ENCODE measurements at regions not wholly inside any gene's neighbourhood (a gene's known extent, or its start where the extent isn't known, plus 50 kb on each side); places are given as distances from the start of the nearest gene placed in this dataset.
"Not testable (repeated sequence)": the region's sequence is repeated elsewhere in the genome, so short reads cannot be mapped to it uniquely, and the experiment has no call there.

DNA sequence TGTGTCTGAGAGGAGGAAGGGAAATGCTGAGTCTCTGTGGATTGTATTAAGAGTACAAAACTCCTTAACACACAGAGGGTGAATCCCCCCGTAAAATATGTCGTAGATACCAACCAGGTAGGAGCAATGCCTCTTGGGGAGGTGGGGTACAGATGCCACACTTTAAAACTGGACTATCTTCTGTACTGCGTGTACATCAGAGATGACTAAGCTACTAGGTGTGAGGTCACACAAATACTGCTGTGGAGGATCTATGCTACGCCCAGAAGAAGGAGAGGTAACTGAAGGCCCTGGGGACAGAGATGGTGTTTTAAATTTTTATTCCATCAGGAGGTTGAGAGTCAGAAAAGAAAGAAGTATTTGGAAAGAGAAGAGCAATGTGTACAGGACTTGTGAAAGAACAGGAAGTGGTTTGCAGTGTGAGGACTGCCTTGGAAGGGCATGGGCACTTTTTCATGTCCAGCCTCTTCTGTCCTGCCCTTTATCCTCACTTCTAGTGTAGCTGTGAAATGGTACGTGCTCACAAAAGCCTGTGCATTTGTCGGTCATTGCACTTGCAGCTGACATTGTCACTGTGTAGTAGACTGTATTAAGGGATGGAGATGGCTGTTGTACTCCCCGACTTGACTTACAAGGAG, 287.8 kb upstream of the CHRM3 start:
- DNase-seq: no peak
- POLR2A ChIA-PET: no interaction called here
- H3K4me1 ChIP-seq: no peaks in the 10 kb centered on the region
- Mint-ChIP-seq H3K4me1 (ENCODE audit: low read depth, unreplicated experiment) (no peaks in the 10 kb centered on the region), H3K9me3 (ENCODE audit: unreplicated experiment) (no peaks in the 10 kb centered on the region), H3K27me3 (ENCODE audit: insufficient read depth, unreplicated experiment) (peaks cover 8% of the 10 kb centered on the region), H3K4me3 (ENCODE audit: unreplicated experiment) (no peak overlapping the region), H3K36me3 (ENCODE audit: insufficient read depth, unreplicated experiment) (no peaks in the 10 kb centered on the region), H3K27ac (ENCODE audit: unreplicated experiment) (no peak overlapping the region)
- TF ChIP-seq, protein P1, sequence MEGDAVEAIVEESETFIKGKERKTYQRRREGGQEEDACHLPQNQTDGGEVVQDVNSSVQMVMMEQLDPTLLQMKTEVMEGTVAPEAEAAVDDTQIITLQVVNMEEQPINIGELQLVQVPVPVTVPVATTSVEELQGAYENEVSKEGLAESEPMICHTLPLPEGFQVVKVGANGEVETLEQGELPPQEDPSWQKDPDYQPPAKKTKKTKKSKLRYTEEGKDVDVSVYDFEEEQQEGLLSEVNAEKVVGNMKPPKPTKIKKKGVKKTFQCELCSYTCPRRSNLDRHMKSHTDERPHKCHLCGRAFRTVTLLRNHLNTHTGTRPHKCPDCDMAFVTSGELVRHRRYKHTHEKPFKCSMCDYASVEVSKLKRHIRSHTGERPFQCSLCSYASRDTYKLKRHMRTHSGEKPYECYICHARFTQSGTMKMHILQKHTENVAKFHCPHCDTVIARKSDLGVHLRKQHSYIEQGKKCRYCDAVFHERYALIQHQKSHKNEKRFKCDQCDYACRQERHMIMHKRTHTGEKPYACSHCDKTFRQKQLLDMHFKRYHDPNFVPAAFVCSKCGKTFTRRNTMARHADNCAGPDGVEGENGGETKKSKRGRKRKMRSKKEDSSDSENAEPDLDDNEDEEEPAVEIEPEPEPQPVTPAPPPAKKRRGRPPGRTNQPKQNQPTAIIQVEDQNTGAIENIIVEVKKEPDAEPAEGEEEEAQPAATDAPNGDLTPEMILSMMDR (IDR thresholded peaks at IDR 0.05; ENCODE audit: insufficient read depth in 1 of 2, low read depth in 1 of 2, low read length in 1 of 2, severe bottlenecking in 1 of 2, unreplicated experiment in 1 of 2): no peak
- CTCF ChIA-PET: no interaction called here
- intact Hi-C loops (cut with micrococcal nuclease; ENCODE audit: unreplicated experiment): no loop called here
- no TSS peak for BruUV-seq (replicated peaks)
- H3K27me3 ChIP-seq (replicated peaks; ENCODE audit: control insufficient read depth, insufficient read depth, low read length): no peaks in the 10 kb centered on the region
- no peaks in the 10 kb centered on the region for H3K36me3 ChIP-seq (ENCODE audit: control insufficient read depth, insufficient read depth, low read length)
- H3K4me3 ChIP-seq (ENCODE audit: low read depth, low read length): no peak overlapping the region
- H3K9me3 ChIP-seq: no peaks in the 10 kb centered on the region

DNA sequence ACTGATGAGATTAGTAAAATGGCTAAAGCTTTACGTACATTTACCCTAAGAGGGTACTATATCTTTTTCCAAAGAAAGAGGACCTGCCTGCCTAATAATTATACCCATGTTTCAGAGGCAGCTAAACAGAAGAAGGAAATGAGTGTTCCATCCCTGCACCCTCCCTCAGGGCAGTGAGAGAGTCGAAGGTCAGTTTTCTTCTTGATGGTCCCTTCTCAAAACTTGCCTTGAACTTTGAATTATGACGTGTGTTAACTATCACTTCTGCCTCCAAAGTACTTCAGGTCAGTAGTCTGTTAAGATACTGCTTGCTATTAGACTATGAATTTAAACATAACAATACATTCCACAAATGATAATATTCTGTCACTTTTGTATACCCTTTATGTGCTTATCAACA, 294.8 kb upstream of the CHRM3 start:
- Mint-ChIP-seq H3K9me3 (ENCODE audit: unreplicated experiment) (no peaks in the 10 kb centered on the region), H3K4me3 (ENCODE audit: unreplicated experiment) (no peak overlapping the region), H3K4me1 (ENCODE audit: low read depth, unreplicated experiment) (no peaks in the 10 kb centered on the region), H3K27ac (ENCODE audit: unreplicated experiment) (no peak overlapping the region), H3K27me3 (ENCODE audit: insufficient read depth, unreplicated experiment) (no peaks in the 10 kb centered on the region), H3K36me3 (ENCODE audit: insufficient read depth, unreplicated experiment) (no peaks in the 10 kb centered on the region)
- Histone ChIP-seq H3K4me1 (0 out of 2 replicates have a peak, but pooled peaks cover 5% of the 10 kb centered on the region), H3K4me3 (ENCODE audit: low read depth, low read length) (no peak overlapping the region), H3K27me3 (replicated peaks; ENCODE audit: control insufficient read depth, insufficient read depth, low read length) (no peaks in the 10 kb centered on the region), H3K9me3 (no peaks in the 10 kb centered on the region), H3K36me3 (ENCODE audit: control insufficient read depth, insufficient read depth, low read length) (no peaks in the 10 kb centered on the region)
- no TSS peak for BruUV-seq (replicated peaks)
- ChIA-PET CTCF (no interaction called here), POLR2A (no interaction called here)
- intact Hi-C loops (cut with micrococcal nuclease; ENCODE audit: unreplicated experiment): no loop called here
- DNase-seq: no peak
- TF ChIP-seq, protein P1 (IDR thresholded peaks at IDR 0.05; ENCODE audit: insufficient read depth in 1 of 2, low read depth in 1 of 2, low read length in 1 of 2, severe bottlenecking in 1 of 2, unreplicated experiment in 1 of 2): no peak

DNA sequence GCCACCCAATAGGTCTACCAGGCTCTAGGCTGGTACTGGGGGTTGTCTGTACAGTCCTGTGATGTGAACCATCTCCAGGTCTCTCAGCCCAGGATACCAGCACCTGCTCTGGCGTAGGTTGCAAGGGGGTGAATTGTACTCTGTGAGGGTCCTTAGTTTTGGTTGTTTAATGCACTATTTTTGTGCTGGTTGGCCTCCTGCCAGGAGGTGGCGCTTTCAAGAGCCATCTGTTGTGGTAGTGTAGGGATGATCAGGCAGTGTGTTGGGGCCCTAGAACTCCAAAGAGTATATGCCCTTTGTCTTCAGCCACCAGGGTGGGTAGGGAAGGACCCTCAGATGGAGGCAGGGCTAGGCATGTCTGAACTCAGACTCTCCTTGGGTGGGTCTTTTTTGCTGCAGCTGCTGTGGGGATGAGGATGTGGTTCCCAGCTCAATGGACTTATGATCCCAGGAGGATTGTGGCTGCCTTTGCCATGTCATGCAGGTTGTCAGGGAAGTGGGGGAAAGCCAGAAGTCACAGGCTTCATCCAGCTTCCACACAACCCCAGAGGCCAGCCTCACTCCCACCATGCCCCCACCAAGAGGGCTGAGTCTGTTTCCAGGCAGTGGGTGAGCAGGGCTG, 301.8 kb upstream of the CHRM3 start:
- H3K9me3 ChIP-seq: 0 out of 2 replicates have a peak, but pooled peaks cover 3% of the 10 kb centered on the region
- H3K27me3 ChIP-seq (replicated peaks; ENCODE audit: control insufficient read depth, insufficient read depth, low read length): no peaks in the 10 kb centered on the region
- no peak overlapping the region for H3K4me3 Mint-ChIP-seq (ENCODE audit: unreplicated experiment)
- POLR2A ChIA-PET: no interaction called here
- no peak for DNase-seq
- CTCF ChIA-PET: no interaction called here
- H3K9me3 Mint-ChIP-seq (ENCODE audit: unreplicated experiment): no peaks in the 10 kb centered on the region
- no TSS peak for BruUV-seq (replicated peaks)
- no peak overlapping the region for H3K27ac Mint-ChIP-seq (ENCODE audit: unreplicated experiment)
- TF ChIP-seq, protein P1 (IDR thresholded peaks at IDR 0.05; ENCODE audit: insufficient read depth in 1 of 2, low read depth in 1 of 2, low read length in 1 of 2, severe bottlenecking in 1 of 2, unreplicated experiment in 1 of 2): no peak
- H3K36me3 Mint-ChIP-seq (ENCODE audit: insufficient read depth, unreplicated experiment): no peaks in the 10 kb centered on the region
- H3K4me1 ChIP-seq: no peaks in the 10 kb centered on the region
- H3K4me3 ChIP-seq (ENCODE audit: low read depth, low read length): no peak overlapping the region
- intact Hi-C loops (cut with micrococcal nuclease; ENCODE audit: unreplicated experiment): no loop called here
- H3K36me3 ChIP-seq (ENCODE audit: control insufficient read depth, insufficient read depth, low read length): no peaks in the 10 kb centered on the region
- no peaks in the 10 kb centered on the region for H3K4me1 Mint-ChIP-seq (ENCODE audit: low read depth, unreplicated experiment)
- H3K27me3 Mint-ChIP-seq (ENCODE audit: insufficient read depth, unreplicated experiment): no peaks in the 10 kb centered on the region

DNA sequence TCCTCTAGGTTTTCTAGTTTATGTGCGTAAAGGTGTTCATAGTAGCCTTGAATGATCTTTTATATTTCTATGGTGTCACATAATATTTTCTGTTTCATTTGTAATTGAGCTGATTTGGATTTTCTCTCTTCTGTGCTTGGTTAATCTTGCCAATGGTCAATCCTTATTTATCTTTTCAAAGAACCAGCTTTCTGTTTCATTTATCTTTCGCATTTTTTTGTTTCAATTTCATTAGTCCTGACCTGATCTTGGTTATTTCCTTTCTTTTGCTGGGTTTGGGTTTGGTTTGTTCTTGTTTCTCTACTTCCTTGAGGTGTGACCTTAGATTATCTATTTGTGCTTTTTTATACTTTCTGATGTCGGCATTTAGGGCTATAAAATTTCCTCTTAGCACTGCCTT, 304.4 kb upstream of the CHRM3 start:
- intact Hi-C loops (cut with micrococcal nuclease; ENCODE audit: unreplicated experiment); H3K4me1 Mint-ChIP-seq (ENCODE audit: low read depth, unreplicated experiment); H3K36me3 Mint-ChIP-seq (ENCODE audit: insufficient read depth, unreplicated experiment); H3K4me3 ChIP-seq (ENCODE audit: low read depth, low read length); POLR2A ChIA-PET; H3K9me3 Mint-ChIP-seq (ENCODE audit: unreplicated experiment); BruUV-seq (replicated peaks); H3K4me1 ChIP-seq; H3K27ac Mint-ChIP-seq (ENCODE audit: unreplicated experiment); CTCF ChIA-PET; H3K27me3 Mint-ChIP-seq (ENCODE audit: insufficient read depth, unreplicated experiment); H3K9me3 ChIP-seq; H3K4me3 Mint-ChIP-seq (ENCODE audit: unreplicated experiment); DNase-seq; H3K36me3 ChIP-seq (ENCODE audit: control insufficient read depth, insufficient read depth, low read length); H3K27me3 ChIP-seq (replicated peaks; ENCODE audit: control insufficient read depth, insufficient read depth, low read length): not testable (repeated sequence)

Data from Caco-2 (cell line).